Skeletal muscle satellite cell (primary cell): ENCODE measurements at regions not wholly inside any gene's neighbourhood (a gene's known extent, or its start where the extent isn't known, plus 50 kb on each side); places are given as distances from the start of the nearest gene placed in this dataset.

Experiments
- H3K27me3 ChIP-seq: 2 replicates; pipeline ENCODE4 v1.7.0; 2013; ENCODE audit warnings: low read length; ENCODE audit not compliant: control insufficient read depth, insufficient read depth
- H3K36me3 ChIP-seq: 2 replicates; pipeline ENCODE4 v1.7.0; 2013; ENCODE audit warnings: mild to moderate bottlenecking, control low read depth, low read length; ENCODE audit not compliant: insufficient read depth
- H3K4me1 ChIP-seq: 2 replicates; pipeline ENCODE4 v1.7.0; 2013; ENCODE audit warnings: low read length; ENCODE audit not compliant: control insufficient read depth, insufficient read depth
- H3K4me2 ChIP-seq: 2 replicates; pipeline ENCODE4 v1.7.0; 2013; ENCODE audit warnings: mild to moderate bottlenecking, low read length
- H3K4me3 ChIP-seq: 2 replicates; pipeline ENCODE4 v1.7.0; 2013; ENCODE audit warnings: low read length
- H3K9ac ChIP-seq: 2 replicates; pipeline ENCODE4 v1.7.0; 2013; ENCODE audit warnings: mild to moderate bottlenecking, low read depth, low read length, moderate library complexity
- H3K9me3 ChIP-seq: replicated peaks from 2 replicates; pipeline ENCODE4 v1.7.0; 2013; ENCODE audit warnings: mild to moderate bottlenecking, control low read depth, low read length

- no peaks in the 10 kb centered on the region for H3K27me3 ChIP-seq
- no peak overlapping the region for H3K4me3 ChIP-seq
- H3K9me3 ChIP-seq, result no peaks in the 10 kb centered on the region
- no peak overlapping the region for H3K4me2 ChIP-seq
- no peaks in the 10 kb centered on the region for H3K4me1 ChIP-seq
- H3K9ac ChIP-seq, result no peak overlapping the region
- no peaks in the 10 kb centered on the region for H3K36me3 ChIP-seq
These were observed 139.9 kb upstream of the CXCR4 start for GRCh38 chr2:136257893-136258292.

DNA sequence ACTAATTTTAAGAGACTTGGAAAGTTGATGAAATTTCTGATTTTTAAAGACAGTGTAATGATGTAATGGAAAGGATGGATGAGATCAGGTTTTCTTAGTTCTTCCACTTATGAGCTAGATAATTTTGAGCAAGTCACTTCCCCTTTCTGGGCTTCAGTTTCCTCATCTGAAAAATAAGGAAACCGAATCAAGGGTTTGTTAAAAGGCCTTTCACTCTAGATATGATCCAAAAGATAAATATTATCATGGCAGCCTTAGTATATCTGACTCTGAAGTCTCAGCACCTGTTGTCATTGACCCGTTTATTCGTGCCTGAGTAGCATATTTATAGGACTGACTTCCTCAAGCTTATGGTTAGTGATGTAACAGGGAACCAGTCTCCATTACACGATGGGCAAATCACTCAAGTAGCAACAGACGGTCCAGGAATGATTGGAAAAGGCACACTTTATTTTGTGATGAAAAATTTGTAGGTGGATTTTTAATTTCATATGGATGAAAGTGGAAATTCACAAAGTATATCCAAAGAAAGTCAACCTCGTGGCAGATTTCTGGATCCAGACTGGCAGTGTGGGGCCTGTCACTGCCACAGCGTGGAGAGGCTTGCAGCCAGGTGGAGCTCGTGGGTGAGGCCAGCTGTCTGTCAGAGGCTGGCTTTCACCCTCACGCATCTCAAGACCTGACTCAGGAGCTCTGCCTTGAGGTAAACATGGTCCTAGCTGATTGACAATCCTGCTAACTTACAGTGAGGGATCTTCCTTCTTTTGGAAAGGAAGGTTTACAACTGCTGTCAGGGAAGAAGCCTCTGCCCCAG, 137.9 kb upstream of the CXCR4 start:
- Histone ChIP-seq H3K4me1 (no peaks in the 10 kb centered on the region), H3K9me3 (no peaks in the 10 kb centered on the region), H3K27me3 (peaks cover 6% of the 10 kb centered on the region), H3K4me3 (no peak overlapping the region), H3K4me2 (no peak overlapping the region), H3K9ac (no peak overlapping the region), H3K36me3 (no peaks in the 10 kb centered on the region)

GRCh38 chr2:136255127-136255526, 137.2 kb upstream of the CXCR4 start:
- Histone ChIP-seq H3K4me3 (no peak overlapping the region), H3K4me2 (no peak overlapping the region), H3K36me3 (no peaks in the 10 kb centered on the region), H3K9me3 (no peaks in the 10 kb centered on the region), H3K4me1 (no peaks in the 10 kb centered on the region), H3K27me3 (peaks cover 8% of the 10 kb centered on the region), H3K9ac (no peak overlapping the region)

DNA sequence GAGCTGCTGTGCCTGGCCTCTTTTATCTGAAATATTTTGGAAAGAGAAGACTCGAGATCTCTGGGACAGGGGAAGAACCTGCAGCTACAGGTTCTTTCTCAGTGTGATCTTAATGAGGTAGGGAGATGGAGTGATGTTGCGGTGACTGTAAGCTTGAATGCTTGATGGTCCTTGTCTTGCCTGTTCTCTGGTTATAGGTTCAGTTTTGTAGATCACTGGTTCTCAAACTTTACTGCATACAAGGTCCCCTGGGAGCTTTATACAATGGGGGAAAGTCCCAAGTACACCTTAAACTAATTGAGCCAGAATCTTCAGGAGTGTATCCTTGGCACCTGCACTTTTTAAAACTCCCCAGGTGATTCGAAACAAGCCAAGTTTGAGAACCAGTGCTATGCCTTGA, 136.7 kb upstream of the CXCR4 start:
- H3K4me1 ChIP-seq, result no peaks in the 10 kb centered on the region
- no peak overlapping the region for H3K4me3 ChIP-seq
- H3K9me3 ChIP-seq, result no peaks in the 10 kb centered on the region
- H3K36me3 ChIP-seq, result no peaks in the 10 kb centered on the region
- no peak overlapping the region for H3K9ac ChIP-seq
- no peak overlapping the region for H3K4me2 ChIP-seq
- peaks cover 10% of the 10 kb centered on the region for H3K27me3 ChIP-seq

- Histone ChIP-seq H3K4me2 (no peak overlapping the region), H3K9me3 (no peaks in the 10 kb centered on the region), H3K4me1 (no peaks in the 10 kb centered on the region), H3K27me3 (peaks cover 12% of the 10 kb centered on the region), H3K4me3 (no peak overlapping the region), H3K9ac (no peak overlapping the region), H3K36me3 (no peaks in the 10 kb centered on the region)
These were observed 135.5 kb upstream of the CXCR4 start for GRCh38 chr2:136253288-136254004.

DNA sequence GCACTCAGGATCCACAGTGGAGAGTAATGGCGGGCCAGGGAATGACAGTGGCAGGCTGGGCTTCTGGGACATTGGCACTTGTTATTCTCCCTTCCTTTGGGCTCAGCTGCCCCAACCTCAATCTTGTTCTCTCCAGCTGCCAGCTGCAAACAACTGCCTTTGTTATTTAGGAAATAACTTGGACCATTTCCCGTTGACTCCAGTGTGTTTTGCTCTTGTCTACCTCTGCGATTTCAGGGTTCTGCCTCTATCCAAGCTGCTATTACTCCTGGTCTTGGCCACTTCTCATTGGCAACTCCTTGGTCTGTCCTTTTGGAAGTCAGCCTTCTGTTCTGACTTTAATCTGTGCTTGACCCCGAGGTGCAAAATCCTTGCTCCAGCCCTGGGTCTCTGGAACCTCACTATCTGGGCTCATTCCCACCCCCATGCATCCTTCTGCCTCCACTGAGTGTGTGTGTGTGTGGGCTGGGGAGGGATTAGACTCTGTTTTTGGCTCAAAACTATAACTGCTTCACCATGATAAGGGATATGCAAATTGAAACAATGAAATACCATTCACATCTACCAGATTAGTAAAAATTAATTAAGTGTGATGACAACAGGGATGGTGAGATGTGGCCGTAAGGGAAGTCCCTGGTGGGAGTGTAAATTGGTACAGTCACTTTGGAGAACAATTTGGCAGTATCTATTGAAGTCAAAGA, 134.1 kb upstream of the CXCR4 start:
- no peak overlapping the region for H3K9ac ChIP-seq
- no peak overlapping the region for H3K4me2 ChIP-seq
- H3K4me1 ChIP-seq, result peaks cover 7% of the 10 kb centered on the region
- H3K9me3 ChIP-seq, result no peaks in the 10 kb centered on the region
- no peaks in the 10 kb centered on the region for H3K36me3 ChIP-seq
- no peak overlapping the region for H3K4me3 ChIP-seq
- H3K27me3 ChIP-seq, result peaks cover 12% of the 10 kb centered on the region

DNA sequence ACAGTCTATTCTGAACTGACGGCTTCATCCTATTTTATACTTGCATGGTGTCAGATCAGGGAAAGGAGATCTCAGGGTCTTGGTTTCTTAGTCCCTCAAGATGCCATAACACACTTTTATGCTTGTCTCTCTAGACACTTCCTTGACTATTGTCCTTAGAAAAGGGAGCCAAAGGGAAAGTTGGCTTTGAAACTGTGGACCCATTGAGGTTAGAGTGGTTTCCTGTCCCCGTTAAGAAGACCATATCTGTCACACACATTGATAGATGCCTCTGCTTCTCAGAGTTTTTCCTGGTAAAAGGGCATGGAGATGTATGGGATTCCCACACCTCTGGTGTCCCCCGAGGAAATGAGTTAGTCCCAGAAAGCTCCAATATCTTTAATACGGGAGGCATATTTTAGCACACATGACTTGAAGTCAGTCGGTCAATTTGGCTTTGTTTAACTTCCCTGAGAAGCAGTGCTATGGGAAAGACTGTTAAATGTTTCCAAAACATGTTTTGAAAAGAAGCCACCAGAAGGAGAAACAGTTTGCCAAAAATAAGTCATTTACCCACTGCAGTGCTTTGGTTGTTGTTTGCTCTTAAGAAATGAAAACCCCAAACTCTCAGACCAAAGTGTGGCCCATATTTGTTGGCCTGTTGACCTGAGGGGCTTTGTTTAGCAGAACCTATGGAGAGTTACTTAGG, 133.4 kb upstream of the CXCR4 start:
- no peak overlapping the region for H3K9ac ChIP-seq
- H3K4me1 ChIP-seq, result peaks cover 8% of the 10 kb centered on the region
- no peaks in the 10 kb centered on the region for H3K36me3 ChIP-seq
- H3K4me2 ChIP-seq, result no peak overlapping the region
- peaks cover 12% of the 10 kb centered on the region for H3K27me3 ChIP-seq
- no peaks in the 10 kb centered on the region for H3K9me3 ChIP-seq
- H3K4me3 ChIP-seq, result no peak overlapping the region

- H3K27me3 ChIP-seq, result peaks cover 12% of the 10 kb centered on the region
- no peaks in the 10 kb centered on the region for H3K9me3 ChIP-seq
- no peak overlapping the region for H3K4me2 ChIP-seq
- no peaks in the 10 kb centered on the region for H3K36me3 ChIP-seq
- no peak overlapping the region for H3K9ac ChIP-seq
- no peak overlapping the region for H3K4me3 ChIP-seq
- H3K4me1 ChIP-seq, result peaks cover 9% of the 10 kb centered on the region
These were observed 132.2 kb upstream of the CXCR4 start for GRCh38 chr2:136250131-136250530.

DNA sequence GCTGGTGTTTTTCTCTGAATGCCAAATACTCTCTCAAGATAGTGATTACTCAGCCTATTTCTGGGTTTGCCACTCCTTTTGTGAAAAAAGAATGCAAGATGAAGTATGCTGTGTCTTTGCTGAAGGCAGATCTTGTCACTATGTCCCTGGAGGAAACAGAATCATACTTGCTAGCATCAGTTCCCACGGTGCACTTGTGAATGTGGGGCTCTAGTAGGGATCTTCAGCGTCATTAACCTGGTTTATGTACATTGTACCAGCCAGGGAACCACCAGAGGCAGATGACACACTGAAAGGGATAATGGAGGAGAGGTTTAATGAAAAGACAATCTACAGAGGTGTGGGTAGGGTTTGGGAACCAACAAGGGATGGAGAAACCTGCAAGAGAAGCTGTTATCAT, 131.0 kb upstream of the CXCR4 start:
- no peak overlapping the region for H3K4me3 ChIP-seq
- no peaks in the 10 kb centered on the region for H3K36me3 ChIP-seq
- H3K4me1 ChIP-seq, result peaks cover 9% of the 10 kb centered on the region
- no peak overlapping the region for H3K9ac ChIP-seq
- H3K9me3 ChIP-seq, result no peaks in the 10 kb centered on the region
- H3K27me3 ChIP-seq, result peaks cover 12% of the 10 kb centered on the region
- no peak overlapping the region for H3K4me2 ChIP-seq

GRCh38 chr2:136248242-136248641, 130.3 kb upstream of the CXCR4 start:
- Histone ChIP-seq H3K9me3 (no peaks in the 10 kb centered on the region), H3K4me3 (no peak overlapping the region), H3K27me3 (peaks cover 12% of the 10 kb centered on the region), H3K4me2 (no peak overlapping the region), H3K9ac (no peak overlapping the region), H3K4me1 (peaks cover 9% of the 10 kb centered on the region), H3K36me3 (no peaks in the 10 kb centered on the region)
